Upper lobe of left lung (tissue), 6 donors: ENCODE measurements at regions not wholly inside any gene's neighbourhood (a gene's known extent, or its start where the extent isn't known, plus 50 kb on each side); places are given as distances from the start of the nearest gene placed in this dataset.
"Not testable (repeated sequence)": the region's sequence is repeated elsewhere in the genome, so short reads cannot be mapped to it uniquely, and the experiment has no call there.

Experiments
- ATAC-seq, 2 donors: fragments of 200-7000 bp; cut with Tn5 transposase; one replicate each; pipeline ENCODE4 v1.9.1; 2022; ENCODE audit warnings: mild to moderate bottlenecking in 2 of 2, moderate library complexity in 2 of 2; ENCODE audit not compliant: low FRiP score in 2 of 2
- DNase-seq, 2 donors: peaks; one replicate each; pipeline ENCODE4 v3.0.0-alpha.2; 2019 to 2020
- H3K27ac ChIP-seq, 4 donors: fragments of 200-600 bp; sonication (generic); one replicate each; pipeline ENCODE4 v1.5.1; 2016 to 2019
- H3K27me3 ChIP-seq, 4 donors: fragments of 200-600 bp; sonication (generic); one replicate each; pipeline ENCODE4 v1.5.1; 2017 to 2019
- H3K36me3 ChIP-seq, 4 donors: fragments of 200-600 bp; sonication (generic); one replicate each; pipeline ENCODE4 v1.5.1; 2016 to 2019
- H3K4me1 ChIP-seq, 4 donors: fragments of 200-600 bp; sonication (generic); one replicate each; pipeline ENCODE4 v1.5.1; 2018 to 2019
- H3K4me3 ChIP-seq, 4 donors: fragments of 200-600 bp; sonication (generic); one replicate each; pipeline ENCODE4 v1.5.1; 2017 to 2019; ENCODE audit warnings: mild to moderate bottlenecking in 2 of 4, moderate library complexity in 1 of 4
- H3K9me3 ChIP-seq, 4 donors: fragments of 200-600 bp; sonication (generic); one replicate each; pipeline ENCODE4 v1.5.1; 2018 to 2019
- CTCF ChIP-seq, 6 experiments: fragments of 450-650 bp in 4 of 6; fragments of 200-600 bp in 2 of 6; sonication (generic) in 2 of 6; IDR thresholded peaks; one replicate each; pipeline ENCODE4 v1.5.1; 2016 to 2019; ENCODE audit warnings: antibody characterized with exemption in 6 of 6
- EP300 ChIP-seq, 4 donors: sonication (generic); formaldehyde crosslinking; IDR thresholded peaks; one replicate each; pipeline ENCODE4 v1.5.1; 2017; ENCODE audit warnings: antibody characterized with exemption in 4 of 4, control low read depth in 2 of 4
- POLR2A ChIP-seq, 4 donors: fragments of 450-650 bp; IDR thresholded peaks; one replicate each; pipeline ENCODE4 v1.5.1; 2016 to 2017; ENCODE audit warnings: antibody characterized with exemption in 4 of 4, mild to moderate bottlenecking in 2 of 4
- POLR2AphosphoS5 ChIP-seq, 2 donors: sonication (generic); formaldehyde crosslinking; IDR thresholded peaks; one replicate each; pipeline ENCODE4 v1.5.1; 2017; ENCODE audit warnings: antibody characterized with exemption in 2 of 2
- WGBS, 2 donors: methylation state at CpG; one replicate each; pipeline ENCODE4 v1.1.5; 2017 to 2018; 5-methylcytosine and 5-hydroxymethylcytosine counted together
- donor health status: DM: no; HTN: no; CAD: no; lungs with moderate emphysema.
- donor health status: DM: no; HTN: yes; CAD: no; lungs with severe emphysema.

GRCh38 chr1:189131576-189131975, 1346.1 kb downstream of the BRINP3 start:
- Histone ChIP-seq H3K4me1 (no peaks in the 10 kb centered on the region), H3K9me3 (no peaks in the 10 kb centered on the region), H3K27ac (no peak overlapping the region), H3K27me3 (no peaks in the 10 kb centered on the region), H3K4me3 (no peak overlapping the region), H3K36me3 (no peaks in the 10 kb centered on the region)
- WGBS, 2 donors: 85 to 89% methylated on average over 3 of the region's 3 CpGs
- DNase-seq (no peak), ATAC-seq (no peak)
- TF ChIP-seq POLR2AphosphoS5 (IDR thresholded peaks at IDR 0.05) (no peak), POLR2A (IDR thresholded peaks at IDR 0.05) (no peak), CTCF (IDR thresholded peaks at IDR 0.05) (no peak), EP300 (IDR thresholded peaks at IDR 0.05) (no peak)

- H3K27ac ChIP-seq, H3K36me3 ChIP-seq, ATAC-seq, H3K27me3 ChIP-seq, H3K9me3 ChIP-seq, H3K4me1 ChIP-seq, H3K4me3 ChIP-seq: not testable (repeated sequence)
- peak in 1 of 2 donors; percentile 71 for DNase-seq
- 94% methylated on average over 29 of the region's 29 CpGs; no CpG with 5 or more reads in 1 of the 2 donors for WGBS, 2 donors
Observed at GRCh38 chr1:189139748-189140147, 1337.9 kb downstream of the BRINP3 start.

- Histone ChIP-seq H3K9me3 (peaks cover 0 to 5% (median 0%) of the 10 kb centered on the region in 4 donors), H3K4me1 (no peaks in the 10 kb centered on the region), H3K36me3 (no peaks in the 10 kb centered on the region), H3K27me3 (no peaks in the 10 kb centered on the region), H3K27ac (no peak overlapping the region), H3K4me3 (no peak overlapping the region)
- TF ChIP-seq POLR2AphosphoS5 (IDR thresholded peaks at IDR 0.05): no peak
- no peak for TF ChIP-seq EP300 (IDR thresholded peaks at IDR 0.05)
- TF ChIP-seq POLR2A (IDR thresholded peaks at IDR 0.05): no peak
- no peak for TF ChIP-seq CTCF (IDR thresholded peaks at IDR 0.05)
- DNase-seq (no peak), ATAC-seq (peak in 1 of 2 donors; percentile 46)
- 60 to 89% methylated on average over 1 to 2 of the region's 2 CpGs for WGBS, 2 donors
Observed at GRCh38 chr1:189141056-189141455, 1336.6 kb downstream of the BRINP3 start.

GRCh38 chr1:189149547-189150375, 1327.9 kb downstream of the BRINP3 start:
- H3K36me3 ChIP-seq: no peaks in the 10 kb centered on the region
- H3K4me3 ChIP-seq: peak overlapping the region in 1 of 4 donors; percentile 7
- H3K9me3 ChIP-seq: no peaks in the 10 kb centered on the region
- ATAC-seq: peak in 1 of 2 donors; percentile 77
- TF ChIP-seq EP300 (IDR thresholded peaks at IDR 0.05) (no peak), CTCF (IDR thresholded peaks at IDR 0.05) (no peak), POLR2A (IDR thresholded peaks at IDR 0.05) (no peak), POLR2AphosphoS5 (IDR thresholded peaks at IDR 0.05) (no peak)
- WGBS, 2 donors: 83 to 84% methylated on average over 19 to 21 of the region's 21 CpGs
- DNase-seq: peak in 1 of 2 donors; percentile 34
- H3K4me1 ChIP-seq: no peaks in the 10 kb centered on the region
- no peaks in the 10 kb centered on the region for H3K27me3 ChIP-seq
- H3K27ac ChIP-seq: no peak overlapping the region

GRCh38 chr1:189150624-189151023, 1327.0 kb downstream of the BRINP3 start:
- TF ChIP-seq POLR2AphosphoS5 (IDR thresholded peaks at IDR 0.05) (no peak), POLR2A (IDR thresholded peaks at IDR 0.05) (no peak), EP300 (IDR thresholded peaks at IDR 0.05) (no peak), CTCF (IDR thresholded peaks at IDR 0.05) (no peak)
- Histone ChIP-seq H3K36me3 (no peaks in the 10 kb centered on the region), H3K4me1 (no peaks in the 10 kb centered on the region), H3K27ac (no peak overlapping the region), H3K9me3 (no peaks in the 10 kb centered on the region), H3K4me3 (no peak overlapping the region), H3K27me3 (no peaks in the 10 kb centered on the region)
- ATAC-seq (no peak), DNase-seq (no peak)
- WGBS, 2 donors: 88 to 89% methylated on average over 6 of the region's 6 CpGs
